ENCODE measurements at regions not wholly inside any gene's neighbourhood (a gene's known extent, or its start where the extent isn't known, plus 50 kb on each side); places are given as distances from the start of the nearest gene placed in this dataset.

DNA sequence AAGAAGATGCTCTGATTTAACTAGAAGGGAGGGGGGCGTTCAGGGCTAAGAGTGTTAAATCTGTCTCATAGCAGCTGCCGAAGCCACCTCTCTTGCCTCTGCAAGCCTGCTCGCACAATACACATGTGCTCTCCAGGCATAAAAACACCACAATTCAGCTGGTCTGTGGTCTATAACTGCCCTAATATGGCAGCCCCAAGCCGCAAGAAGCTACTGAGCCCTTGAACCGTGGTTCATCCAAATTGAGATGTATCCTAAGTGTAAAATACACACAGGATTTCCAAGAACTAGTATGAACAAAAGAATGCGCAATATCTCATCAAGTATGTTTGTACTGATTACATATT, 70.8 kb upstream of the FGFR2 start (continued):
- TF ChIP-seq CHD1 (IDR thresholded peaks at IDR 0.05; ENCODE audit: low read length) = no peak
- TF ChIP-seq TAF7 (tag; IDR thresholded peaks at IDR 0.05) = no peak
- TF ChIP-seq E2F3 (CRISPR knock-in tag; IDR thresholded peaks at IDR 0.05) = no peak
- no peak for TF ChIP-seq ZNF551 (CRISPR knock-in tag; IDR thresholded peaks at IDR 0.05)

DNA sequence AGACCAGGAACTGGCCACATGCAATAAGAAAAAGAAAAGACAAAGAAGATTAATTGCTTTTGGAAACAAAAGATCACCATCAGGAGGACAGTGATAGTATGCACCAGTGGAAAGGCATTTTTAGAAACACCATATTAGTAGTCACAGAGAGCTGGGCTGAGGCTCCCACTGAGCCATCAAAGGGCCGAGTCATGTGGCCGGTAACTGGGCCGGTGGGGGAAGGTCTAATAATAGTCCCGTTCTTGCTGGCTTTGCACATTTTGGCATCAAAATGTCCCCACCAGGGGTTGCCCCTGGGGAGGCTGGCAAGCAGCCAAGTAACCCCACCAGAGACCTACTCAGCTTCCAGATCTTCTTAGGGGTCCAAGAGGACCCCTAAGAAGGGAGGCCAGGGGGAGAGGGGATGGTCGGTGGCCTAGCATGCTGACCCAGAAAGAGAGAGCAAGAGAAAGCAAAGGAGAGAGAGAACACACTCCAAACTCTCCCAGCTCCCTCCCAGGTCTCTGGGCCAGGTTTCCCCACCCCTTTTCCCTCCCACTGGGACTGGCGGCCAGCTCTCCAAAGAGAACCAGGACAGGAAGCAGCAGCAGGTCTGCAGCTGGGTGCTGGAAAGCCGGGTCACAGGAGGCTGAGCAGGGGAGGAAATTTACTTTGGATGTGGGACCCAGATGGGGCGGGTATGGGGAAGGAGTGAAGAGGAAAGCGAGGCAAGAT, 70.2 kb upstream of the FGFR2 start:
- Histone ChIP-seq H3K27ac (ENCODE audit: extremely low read depth, low read depth, low read length) (no peak overlapping the region), H3K27me3 (ENCODE audit: control insufficient read depth in 2 of 2, insufficient read depth in 2 of 2, low read length in 2 of 2) (peaks cover 0 to 16% of the 10 kb centered on the region in 2 experiments; a peak in 2 of 5 replicates), H3K9ac (ENCODE audit: insufficient read depth in 1 of 2, low read depth in 2 of 2, low read length in 2 of 2) (no peak overlapping the region), H3K4me3 (no peak overlapping the region), H3K36me3 (ENCODE audit: control insufficient read depth, insufficient read depth, low read length) (no peaks in the 10 kb centered on the region), H2AFZ (ENCODE audit: low read depth, low read length) (no peak overlapping the region), H3K9me3 (replicated peaks; ENCODE audit: control insufficient read depth, insufficient read depth, low read depth, low read length) (no peaks in the 10 kb centered on the region), H4K20me1 (replicated peaks; ENCODE audit: control insufficient read depth, insufficient read depth, low read length) (no peaks in the 10 kb centered on the region), H3K9me1 (ENCODE audit: control insufficient read depth, insufficient read depth, low read length) (no peaks in the 10 kb centered on the region), H3K79me2 (ENCODE audit: control insufficient read depth, insufficient read depth, low read length) (no peaks in the 10 kb centered on the region), H3K4me1 (replicated peaks in 1 of 2; ENCODE audit: control insufficient read depth in 2 of 2, insufficient read depth in 2 of 2, low read length in 2 of 2) (no peaks in the 10 kb centered on the region), H3K4me2 (ENCODE audit: insufficient read depth, low read length) (no peak overlapping the region)
- CTCF ChIA-PET (ENCODE audit: low intra/inter-chr PET ratio) = no interaction called here
- BruUV-seq (replicated peaks) = no TSS peak
- in situ Hi-C loops (cut with MboI) (no loop called here), intact Hi-C loops (cut with micrococcal nuclease) (no loop called here)
- ATAC-seq (no peak), DNase-seq (ENCODE audit: extremely low read depth in 1 of 4, low spot score in 3 of 4) (no peak), FAIRE-seq (no peak)
- POLR2A ChIA-PET = no interaction called here
- WGBS (ENCODE audit: insufficient coverage, low coverage, missing lambda C conversion rate) = 0% methylated on average over 5 of the region's 9 CpGs
- no peak for TF ChIP-seq SMARCA4 (IDR thresholded peaks at IDR 0.05)
- no peak for TF ChIP-seq ZNF507 (tag; conservative IDR thresholded peaks at IDR 0.05)
- TF ChIP-seq NFIC (IDR thresholded peaks at IDR 0.05) = peak; percentile 44; the same call in 1 of the 2 replicates
- TF ChIP-seq, protein P1, sequence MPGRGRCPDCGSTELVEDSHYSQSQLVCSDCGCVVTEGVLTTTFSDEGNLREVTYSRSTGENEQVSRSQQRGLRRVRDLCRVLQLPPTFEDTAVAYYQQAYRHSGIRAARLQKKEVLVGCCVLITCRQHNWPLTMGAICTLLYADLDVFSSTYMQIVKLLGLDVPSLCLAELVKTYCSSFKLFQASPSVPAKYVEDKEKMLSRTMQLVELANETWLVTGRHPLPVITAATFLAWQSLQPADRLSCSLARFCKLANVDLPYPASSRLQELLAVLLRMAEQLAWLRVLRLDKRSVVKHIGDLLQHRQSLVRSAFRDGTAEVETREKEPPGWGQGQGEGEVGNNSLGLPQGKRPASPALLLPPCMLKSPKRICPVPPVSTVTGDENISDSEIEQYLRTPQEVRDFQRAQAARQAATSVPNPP (IDR thresholded peaks at IDR 0.05; ENCODE audit: borderline replicate concordance, insufficient read depth, insufficient read length) = no peak
- TF ChIP-seq SMARCB1 (IDR thresholded peaks at IDR 0.05; ENCODE audit: insufficient read length, low read depth) = no peak
- TF ChIP-seq BMI1 (IDR thresholded peaks at IDR 0.05; ENCODE audit: low read length) = no peak

Data from K562 (cell line).